Neural cell (in vitro differentiated cells): ENCODE measurements at regions not wholly inside any gene's neighbourhood (a gene's known extent, or its start where the extent isn't known, plus 50 kb on each side); places are given as distances from the start of the nearest gene placed in this dataset.

ENCODE experiments used
- EP300 ChIP-seq: fragments of 450-650 bp; conservative IDR thresholded peaks from 2 replicates; pipeline ENCODE4 v1.6.1; 2014; ENCODE audit warnings: antibody characterized with exemption, mild to moderate bottlenecking, moderate library complexity; ENCODE audit not compliant: poor library complexity, severe bottlenecking
- EZH2 ChIP-seq: fragments of 200-600, 300-800 bp; shearing (Covaris generic), sonication (generic); IDR thresholded peaks from 2 replicates; pipeline ENCODE4 v1.6.1; 2014; ENCODE audit warnings: antibody characterized with exemption, low read length, borderline replicate concordance, mild to moderate bottlenecking; ENCODE audit not compliant: insufficient read depth, poor library complexity, severe bottlenecking
- POLR2AphosphoS5 ChIP-seq: IDR thresholded peaks from 2 replicates; pipeline ENCODE4 v1.6.1; 2012
- RAD21 ChIP-seq: fragments of 450-650 bp; conservative IDR thresholded peaks from 2 replicates; pipeline ENCODE4 v1.6.1; 2014; ENCODE audit warnings: antibody characterized with exemption, mild to moderate bottlenecking, moderate library complexity
- TF ChIP-seq, protein P1 (sequence below): fragments of 450-650 bp; IDR thresholded peaks from 2 replicates; pipeline ENCODE4 v1.5.1; 2014; ENCODE audit warnings: antibody characterized with exemption, mild to moderate bottlenecking, moderate library complexity; ENCODE audit not compliant: poor library complexity, severe bottlenecking

DNA sequence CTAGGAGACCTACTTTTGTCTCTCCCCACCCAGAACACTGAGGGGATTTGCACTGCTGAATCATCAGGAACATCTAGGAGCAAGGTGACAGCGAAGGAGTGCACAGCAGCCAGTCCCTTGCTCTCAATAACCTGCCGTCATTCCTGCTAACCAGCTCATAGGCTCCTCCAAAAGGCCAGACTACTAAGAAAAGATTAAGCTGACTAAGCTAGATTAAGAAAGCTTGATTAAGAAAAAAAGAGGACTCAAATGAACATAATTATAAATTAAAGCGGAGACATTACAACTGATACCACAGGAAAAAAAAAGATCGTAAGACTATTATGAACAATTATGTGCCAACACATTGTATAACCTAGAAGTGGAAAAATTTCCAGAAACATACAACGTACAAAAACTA lies 1254.8 kb upstream of the CHAC2 start:
- TF ChIP-seq POLR2AphosphoS5, result no peak
- TF ChIP-seq, protein P1, sequence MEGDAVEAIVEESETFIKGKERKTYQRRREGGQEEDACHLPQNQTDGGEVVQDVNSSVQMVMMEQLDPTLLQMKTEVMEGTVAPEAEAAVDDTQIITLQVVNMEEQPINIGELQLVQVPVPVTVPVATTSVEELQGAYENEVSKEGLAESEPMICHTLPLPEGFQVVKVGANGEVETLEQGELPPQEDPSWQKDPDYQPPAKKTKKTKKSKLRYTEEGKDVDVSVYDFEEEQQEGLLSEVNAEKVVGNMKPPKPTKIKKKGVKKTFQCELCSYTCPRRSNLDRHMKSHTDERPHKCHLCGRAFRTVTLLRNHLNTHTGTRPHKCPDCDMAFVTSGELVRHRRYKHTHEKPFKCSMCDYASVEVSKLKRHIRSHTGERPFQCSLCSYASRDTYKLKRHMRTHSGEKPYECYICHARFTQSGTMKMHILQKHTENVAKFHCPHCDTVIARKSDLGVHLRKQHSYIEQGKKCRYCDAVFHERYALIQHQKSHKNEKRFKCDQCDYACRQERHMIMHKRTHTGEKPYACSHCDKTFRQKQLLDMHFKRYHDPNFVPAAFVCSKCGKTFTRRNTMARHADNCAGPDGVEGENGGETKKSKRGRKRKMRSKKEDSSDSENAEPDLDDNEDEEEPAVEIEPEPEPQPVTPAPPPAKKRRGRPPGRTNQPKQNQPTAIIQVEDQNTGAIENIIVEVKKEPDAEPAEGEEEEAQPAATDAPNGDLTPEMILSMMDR, result no peak
- no peak for TF ChIP-seq EZH2
- no peak for TF ChIP-seq EP300
- no peak for TF ChIP-seq RAD21
